ENCODE measurements at regions not wholly inside any gene's neighbourhood (a gene's known extent, or its start where the extent isn't known, plus 50 kb on each side); places are given as distances from the start of the nearest gene placed in this dataset.

DNA sequence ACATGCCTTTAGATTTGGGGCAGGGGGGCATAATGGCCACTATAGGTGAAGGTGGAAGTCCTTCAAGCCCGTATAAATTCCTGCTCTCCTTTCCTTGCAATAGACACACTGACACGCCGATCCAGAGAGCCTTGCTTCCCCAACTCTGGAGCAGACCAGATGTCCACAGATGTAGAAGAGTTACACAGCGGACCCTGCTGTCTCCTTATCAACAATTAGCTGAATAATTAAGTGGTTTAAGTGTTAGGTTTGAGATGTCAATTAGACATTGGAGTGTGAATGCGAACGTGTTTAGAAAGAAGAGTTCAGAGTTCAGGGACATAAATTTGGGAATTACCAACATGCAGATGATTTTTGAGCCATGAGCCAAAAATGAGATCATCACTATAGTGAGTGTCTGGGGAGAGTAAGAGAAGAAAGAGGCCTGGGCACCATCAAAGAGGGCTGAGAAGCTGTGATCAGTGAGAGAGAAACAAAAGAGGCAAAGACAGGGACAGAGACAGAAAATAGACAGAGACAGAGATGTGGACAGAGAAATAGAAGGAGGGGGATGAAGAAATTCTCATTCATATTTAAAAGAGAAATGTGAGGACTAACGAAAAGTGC, 734.4 kb upstream of the ADAMTS16 start:
- TF ChIP-seq, protein P1, sequence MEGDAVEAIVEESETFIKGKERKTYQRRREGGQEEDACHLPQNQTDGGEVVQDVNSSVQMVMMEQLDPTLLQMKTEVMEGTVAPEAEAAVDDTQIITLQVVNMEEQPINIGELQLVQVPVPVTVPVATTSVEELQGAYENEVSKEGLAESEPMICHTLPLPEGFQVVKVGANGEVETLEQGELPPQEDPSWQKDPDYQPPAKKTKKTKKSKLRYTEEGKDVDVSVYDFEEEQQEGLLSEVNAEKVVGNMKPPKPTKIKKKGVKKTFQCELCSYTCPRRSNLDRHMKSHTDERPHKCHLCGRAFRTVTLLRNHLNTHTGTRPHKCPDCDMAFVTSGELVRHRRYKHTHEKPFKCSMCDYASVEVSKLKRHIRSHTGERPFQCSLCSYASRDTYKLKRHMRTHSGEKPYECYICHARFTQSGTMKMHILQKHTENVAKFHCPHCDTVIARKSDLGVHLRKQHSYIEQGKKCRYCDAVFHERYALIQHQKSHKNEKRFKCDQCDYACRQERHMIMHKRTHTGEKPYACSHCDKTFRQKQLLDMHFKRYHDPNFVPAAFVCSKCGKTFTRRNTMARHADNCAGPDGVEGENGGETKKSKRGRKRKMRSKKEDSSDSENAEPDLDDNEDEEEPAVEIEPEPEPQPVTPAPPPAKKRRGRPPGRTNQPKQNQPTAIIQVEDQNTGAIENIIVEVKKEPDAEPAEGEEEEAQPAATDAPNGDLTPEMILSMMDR (IDR thresholded peaks at IDR 0.05) = no peak
- TF ChIP-seq POLR2A (IDR thresholded peaks at IDR 0.05) = no peak
